CD4-positive, alpha-beta T cell treated with Interleukin-17A for 1 hour (primary cell): ENCODE measurements at regions not wholly inside any gene's neighbourhood (a gene's known extent, or its start where the extent isn't known, plus 50 kb on each side); places are given as distances from the start of the nearest gene placed in this dataset.
"Not testable (repeated sequence)": the region's sequence is repeated elsewhere in the genome, so short reads cannot be mapped to it uniquely, and the experiment has no call there.

Source experiments
- DNase-seq: peaks from one replicate; pipeline ENCODE4 v3.0.0-alpha.2; 2020

- DNase-seq = not testable (repeated sequence)
These were observed 67.4 kb upstream of the ZNF169 start for GRCh38 chr9:94191706-94192105.

GRCh38 chr9:94198414-94198813, 60.7 kb upstream of the ZNF169 start:
- DNase-seq = no peak

DNA sequence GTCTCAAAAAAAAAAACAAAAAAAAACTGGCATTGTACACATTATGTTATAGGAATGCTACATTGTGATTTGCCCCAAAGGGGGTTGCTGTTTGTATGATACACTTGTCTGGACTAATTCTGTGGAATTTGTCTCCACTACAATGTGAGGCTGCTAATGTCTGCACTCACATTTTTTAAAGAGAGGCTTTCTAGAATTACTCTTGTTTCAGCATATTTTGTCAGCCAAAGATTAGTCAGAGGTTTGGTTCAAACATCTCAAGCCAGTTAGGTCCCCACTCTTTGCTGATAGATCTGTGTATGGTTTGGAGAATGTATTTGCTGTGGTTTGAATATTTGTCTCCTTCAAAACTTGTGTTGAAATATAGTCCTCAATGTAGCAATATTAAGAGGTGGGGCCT, 59.3 kb upstream of the ZNF169 start:
- no peak for DNase-seq

GRCh38 chr9:94204174-94204573, 54.9 kb upstream of the ZNF169 start:
- DNase-seq = no peak

- no peak for DNase-seq
These were observed 51.3 kb upstream of the ZNF169 start for GRCh38 chr9:94207781-94208180.
